HCT116 (cell line): ENCODE measurements at regions not wholly inside any gene's neighbourhood (a gene's known extent, or its start where the extent isn't known, plus 50 kb on each side); places are given as distances from the start of the nearest gene placed in this dataset.

Source experiments
- ATAC-seq: fragments of 200-7000 bp; cut with Tn5 transposase; 2 replicates; pipeline ENCODE4 v1.9.1; 2020; ENCODE audit warnings: mild to moderate bottlenecking, moderate library complexity
- BruUV-seq: library from RNA; stranded (reverse); fragments of 400-500 nt; replicated peaks from 2 replicates; lab custom pipeline; 2021; lab: Mats Ljungman, UMichigan
- CTCF ChIA-PET: fragments of 300-600 bp; sonication (Branson Sonifier 250); formaldehyde crosslinking; loops from one replicate; lab custom pipeline; 2021; ENCODE audit warnings: antibody characterized with exemption; lab: Charles Lee
- POLR2A ChIA-PET: fragments of 300-600, 350-600 bp; sonication (Branson Sonifier 250); formaldehyde crosslinking; loops from one replicate; lab custom pipeline; 2021; ENCODE audit warnings: antibody characterized with exemption; lab: Charles Lee
- RAD21 ChIA-PET, 2 experiments: fragments of 300-600 bp; sonication (Branson Sonifier 250); formaldehyde crosslinking; loops; one replicate each; lab custom pipeline; 2023; ENCODE audit warnings: low total read pairs in 2 of 2; ENCODE audit not compliant: uncharacterized antibody in 2 of 2, unreplicated experiment in 2 of 2, low non-redundant PET in 1 of 2; lab: Charles Lee
- DNase-seq: peaks from one replicate; pipeline ENCODE4 v3.0.0-alpha.2; 2010; ENCODE audit warnings: low read depth, low spot score
- H2AFZ ChIP-seq: fragments of 200-600 bp; shearing (Covaris generic), sonication (generic); 2 replicates; pipeline ENCODE4 v1.6.1; 2017; ENCODE audit warnings: low read depth, mixed run types, mixed read lengths, antibody characterized with exemption, low read length; ENCODE audit not compliant: poor library complexity, severe bottlenecking
- H3K27ac ChIP-seq: 2 replicates; pipeline ENCODE4 v1.5.1; 2012; ENCODE audit warnings: low read depth, low read length
- H3K27me3 ChIP-seq: fragments of 200-600 bp; sonication (generic); 2 replicates; pipeline ENCODE4 v1.6.1; 2016; ENCODE audit warnings: mixed run types, low read length, mixed read lengths; ENCODE audit not compliant: insufficient read depth
- H3K36me3 ChIP-seq, 2 experiments: fragments of 200-500 bp in 1 of 2; fragments of 200-600 bp in 1 of 2; sonication (Bioruptor generic) in 1 of 2; sonication (generic) in 1 of 2; 2 replicates each; pipeline versions ENCODE4 v1.5.1 to v1.6.1; 2014 to 2016; ENCODE audit warnings: low read length in 2 of 2, inconsistent platforms in 1 of 2, mixed read lengths in 1 of 2, mixed run types in 1 of 2; ENCODE audit not compliant: insufficient read depth in 2 of 2, control insufficient read depth in 1 of 2
- H3K4me1 ChIP-seq, 2 experiments: fragments of 200-600 bp in 1 of 2; sonication (generic) in 1 of 2; 2 replicates each; pipeline versions ENCODE4 v1.5.1 to v1.6.1; 2012 to 2017; ENCODE audit warnings: low read length in 2 of 2, inconsistent platforms in 1 of 2, mild to moderate bottlenecking in 1 of 2, mixed read lengths in 1 of 2, mixed run types in 1 of 2, moderate library complexity in 1 of 2; ENCODE audit not compliant: insufficient read depth in 2 of 2, control insufficient read depth in 1 of 2
- H3K4me2 ChIP-seq: fragments of 200-600 bp; sonication (generic); 2 replicates; pipeline ENCODE4 v1.6.1; 2017; ENCODE audit warnings: mixed run types, low read length, mixed read lengths
- H3K4me3 ChIP-seq, 2 experiments: fragments of 200-600 bp in 1 of 2; sonication (generic) in 1 of 2; replicated peaks in 1 of 2; 2 replicates each; pipeline ENCODE4 v1.5.1; 2011 to 2016; ENCODE audit warnings: low read length in 2 of 2, control low read depth in 1 of 2, low read depth in 1 of 2, mild to moderate bottlenecking in 1 of 2, mixed read lengths in 1 of 2, mixed run types in 1 of 2
- H3K79me2 ChIP-seq: fragments of 200-600 bp; sonication (generic); 2 replicates; pipeline ENCODE4 v1.6.1; 2017; ENCODE audit warnings: mild to moderate bottlenecking, mixed run types, low read length, moderate library complexity, mixed read lengths; ENCODE audit not compliant: insufficient read depth
- H3K9ac ChIP-seq: fragments of 200-600 bp; sonication (generic); 2 replicates; pipeline ENCODE4 v1.6.1; 2016; ENCODE audit warnings: low read length, mixed read lengths
- H3K9me2 ChIP-seq: fragments of 200-600 bp; sonication (generic), shearing (Covaris generic); 2 replicates; pipeline ENCODE4 v1.6.1; 2017; ENCODE audit warnings: mixed run types, mild to moderate bottlenecking, moderate library complexity; ENCODE audit not compliant: insufficient read depth
- H3K9me3 ChIP-seq, 2 experiments: fragments of 200-500 bp in 1 of 2; fragments of 200-600 bp in 1 of 2; sonication (Bioruptor generic) in 1 of 2; sonication (generic) in 1 of 2; 2 replicates each; pipeline ENCODE4 v1.6.1; 2014 to 2017; ENCODE audit warnings: low read length in 2 of 2, mixed read lengths in 2 of 2, inconsistent platforms in 1 of 2, low read depth in 1 of 2, mild to moderate bottlenecking in 1 of 2, mixed run types in 1 of 2, moderate library complexity in 1 of 2; ENCODE audit not compliant: control insufficient read depth in 1 of 2, insufficient read depth in 1 of 2
- H4K20me1 ChIP-seq: fragments of 200-600 bp; sonication (generic), shearing (Covaris generic); 2 replicates; pipeline ENCODE4 v1.6.1; 2017; ENCODE audit warnings: mixed run types, mild to moderate bottlenecking, moderate library complexity; ENCODE audit not compliant: insufficient read depth
- CBX3 ChIP-seq: IDR thresholded peaks from 2 replicates; pipeline ENCODE4 v1.6.1; 2012; ENCODE audit warnings: low read depth
- CEBPB ChIP-seq: IDR thresholded peaks from 2 replicates; pipeline ENCODE4 v1.6.1; 2012; ENCODE audit warnings: low read depth
- EGR1 ChIP-seq: IDR thresholded peaks from 2 replicates; pipeline ENCODE4 v1.6.1; 2012; ENCODE audit warnings: low read depth
- ELF1 ChIP-seq: IDR thresholded peaks from 2 replicates; pipeline ENCODE4 v1.6.1; 2012; ENCODE audit warnings: low read depth, borderline replicate concordance
- EZH2 ChIP-seq: fragments of 200-600 bp; sonication (generic); IDR thresholded peaks from 2 replicates; pipeline ENCODE4 v1.6.1; 2017; ENCODE audit warnings: antibody characterized with exemption, mixed run types
- EZH2phosphoT487 ChIP-seq: fragments of 200-600 bp; IDR thresholded peaks from 2 replicates; pipeline ENCODE4 v1.6.1; 2018; ENCODE audit warnings: antibody characterized with exemption, borderline replicate concordance
- FOSL1 ChIP-seq: IDR thresholded peaks from 2 replicates; pipeline ENCODE4 v1.6.1; 2012; ENCODE audit warnings: low read depth
- POLR2A ChIP-seq: IDR thresholded peaks from 2 replicates; pipeline ENCODE4 v1.7.0; 2011; ENCODE audit warnings: borderline replicate concordance; ENCODE audit not compliant: insufficient read depth, insufficient read length; ENCODE audit errors: extremely low read depth
- POLR2AphosphoS5 ChIP-seq: IDR thresholded peaks from 2 replicates; pipeline ENCODE4 v1.6.1; 2011; ENCODE audit warnings: mild to moderate bottlenecking, low read depth, low read length, moderate library complexity
- SP1 ChIP-seq: IDR thresholded peaks from 2 replicates; pipeline ENCODE4 v1.6.1; 2012; ENCODE audit warnings: low read depth
- TCF7L2 ChIP-seq: IDR thresholded peaks from 2 replicates; pipeline ENCODE4 v1.7.0; 2011; ENCODE audit warnings: borderline replicate concordance, inconsistent platforms; ENCODE audit not compliant: insufficient read depth, insufficient read length; ENCODE audit errors: extremely low read depth
- YY1 ChIP-seq: IDR thresholded peaks from 2 replicates; pipeline ENCODE4 v1.6.1; 2011; ENCODE audit warnings: low read length, low read depth, moderate library complexity, mild to moderate bottlenecking; ENCODE audit not compliant: insufficient replicate concordance; ENCODE audit errors: extremely low read depth
- ZNF274 ChIP-seq: fragments of 200-500 bp; sonication (Bioruptor generic); IDR thresholded peaks from 2 replicates; pipeline ENCODE4 v1.6.1; 2014; ENCODE audit warnings: mild to moderate bottlenecking, low read depth, low read length, inconsistent platforms
- intact Hi-C: fragments of 100-400 bp; cut with micrococcal nuclease; formaldehyde crosslinking; loops from 2 replicates; pipeline ENCODE4 v1.10.0; 2022
- TF ChIP-seq, protein P1 (sequence below): IDR thresholded peaks from 2 replicates; pipeline ENCODE4 v1.6.1; 2011; ENCODE audit warnings: mild to moderate bottlenecking, low read length, moderate library complexity; ENCODE audit not compliant: insufficient replicate concordance; ENCODE audit errors: extremely low read depth
- TF ChIP-seq, protein P2 (sequence below): IDR thresholded peaks from 2 replicates; pipeline ENCODE4 v1.6.1; 2012; ENCODE audit warnings: low read depth

- intact Hi-C loops, result no loop called here
- TF ChIP-seq YY1 (no peak), FOSL1 (no peak), TCF7L2 (no peak), CBX3 (no peak)
- TF ChIP-seq, protein P1, sequence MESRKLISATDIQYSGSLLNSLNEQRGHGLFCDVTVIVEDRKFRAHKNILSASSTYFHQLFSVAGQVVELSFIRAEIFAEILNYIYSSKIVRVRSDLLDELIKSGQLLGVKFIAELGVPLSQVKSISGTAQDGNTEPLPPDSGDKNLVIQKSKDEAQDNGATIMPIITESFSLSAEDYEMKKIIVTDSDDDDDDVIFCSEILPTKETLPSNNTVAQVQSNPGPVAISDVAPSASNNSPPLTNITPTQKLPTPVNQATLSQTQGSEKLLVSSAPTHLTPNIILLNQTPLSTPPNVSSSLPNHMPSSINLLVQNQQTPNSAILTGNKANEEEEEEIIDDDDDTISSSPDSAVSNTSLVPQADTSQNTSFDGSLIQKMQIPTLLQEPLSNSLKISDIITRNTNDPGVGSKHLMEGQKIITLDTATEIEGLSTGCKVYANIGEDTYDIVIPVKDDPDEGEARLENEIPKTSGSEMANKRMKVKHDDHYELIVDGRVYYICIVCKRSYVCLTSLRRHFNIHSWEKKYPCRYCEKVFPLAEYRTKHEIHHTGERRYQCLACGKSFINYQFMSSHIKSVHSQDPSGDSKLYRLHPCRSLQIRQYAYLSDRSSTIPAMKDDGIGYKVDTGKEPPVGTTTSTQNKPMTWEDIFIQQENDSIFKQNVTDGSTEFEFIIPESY, result no peak
- TF ChIP-seq, all 23 proteins: peak for 0
- RAD21 ChIA-PET, result no interaction called here
- Histone ChIP-seq H3K36me3 (no peaks in the 10 kb centered on the region), H3K79me2 (no peaks in the 10 kb centered on the region), H3K4me2 (no peak overlapping the region), H3K4me1 (no peaks in the 10 kb centered on the region), H3K27ac (no peak overlapping the region), H3K9me3 (no peaks in the 10 kb centered on the region; a peak in 1 of 4 replicates), H3K9me2 (no peaks in the 10 kb centered on the region), H2AFZ (no peak overlapping the region), H3K9ac (no peak overlapping the region), H3K27me3 (no peaks in the 10 kb centered on the region), H3K4me3 (no peak overlapping the region), H4K20me1 (no peaks in the 10 kb centered on the region)
- POLR2A ChIA-PET, result no interaction called here
- no TSS peak for BruUV-seq
- no peak for ATAC-seq
- CTCF ChIA-PET, result no interaction called here
- DNase-seq, result no peak
Measured at GRCh38 chr5:143674469-143674786, 137.5 kb upstream of the HMHB1 start.

GRCh38 chr5:143673676-143674468 lies 138.1 kb upstream of the HMHB1 start:
- H3K27me3 ChIP-seq, result no peaks in the 10 kb centered on the region
- POLR2A ChIA-PET, result no interaction called here
- CTCF ChIA-PET, result no interaction called here
- TF ChIP-seq POLR2AphosphoS5 (no peak), ELF1 (no peak), CBX3 (no peak), POLR2A (no peak), ZNF274 (no peak), SP1 (no peak), CEBPB (no peak), EZH2 (no peak), EZH2phosphoT487 (no peak), TCF7L2 (no peak), EGR1 (no peak)
- TF ChIP-seq, protein P2, sequence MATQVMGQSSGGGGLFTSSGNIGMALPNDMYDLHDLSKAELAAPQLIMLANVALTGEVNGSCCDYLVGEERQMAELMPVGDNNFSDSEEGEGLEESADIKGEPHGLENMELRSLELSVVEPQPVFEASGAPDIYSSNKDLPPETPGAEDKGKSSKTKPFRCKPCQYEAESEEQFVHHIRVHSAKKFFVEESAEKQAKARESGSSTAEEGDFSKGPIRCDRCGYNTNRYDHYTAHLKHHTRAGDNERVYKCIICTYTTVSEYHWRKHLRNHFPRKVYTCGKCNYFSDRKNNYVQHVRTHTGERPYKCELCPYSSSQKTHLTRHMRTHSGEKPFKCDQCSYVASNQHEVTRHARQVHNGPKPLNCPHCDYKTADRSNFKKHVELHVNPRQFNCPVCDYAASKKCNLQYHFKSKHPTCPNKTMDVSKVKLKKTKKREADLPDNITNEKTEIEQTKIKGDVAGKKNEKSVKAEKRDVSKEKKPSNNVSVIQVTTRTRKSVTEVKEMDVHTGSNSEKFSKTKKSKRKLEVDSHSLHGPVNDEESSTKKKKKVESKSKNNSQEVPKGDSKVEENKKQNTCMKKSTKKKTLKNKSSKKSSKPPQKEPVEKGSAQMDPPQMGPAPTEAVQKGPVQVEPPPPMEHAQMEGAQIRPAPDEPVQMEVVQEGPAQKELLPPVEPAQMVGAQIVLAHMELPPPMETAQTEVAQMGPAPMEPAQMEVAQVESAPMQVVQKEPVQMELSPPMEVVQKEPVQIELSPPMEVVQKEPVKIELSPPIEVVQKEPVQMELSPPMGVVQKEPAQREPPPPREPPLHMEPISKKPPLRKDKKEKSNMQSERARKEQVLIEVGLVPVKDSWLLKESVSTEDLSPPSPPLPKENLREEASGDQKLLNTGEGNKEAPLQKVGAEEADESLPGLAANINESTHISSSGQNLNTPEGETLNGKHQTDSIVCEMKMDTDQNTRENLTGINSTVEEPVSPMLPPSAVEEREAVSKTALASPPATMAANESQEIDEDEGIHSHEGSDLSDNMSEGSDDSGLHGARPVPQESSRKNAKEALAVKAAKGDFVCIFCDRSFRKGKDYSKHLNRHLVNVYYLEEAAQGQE, result no peak

More at GRCh38 chr5:143673676-143674468, 138.1 kb upstream of the HMHB1 start:
- Histone ChIP-seq H3K9me2 (no peaks in the 10 kb centered on the region), H2AFZ (no peak overlapping the region), H3K9ac (no peak overlapping the region), H3K4me1 (no peaks in the 10 kb centered on the region), H3K79me2 (no peaks in the 10 kb centered on the region), H3K9me3 (no peaks in the 10 kb centered on the region; a peak in 1 of 4 replicates), H4K20me1 (no peaks in the 10 kb centered on the region), H3K27ac (no peak overlapping the region), H3K4me2 (no peak overlapping the region), H3K4me3 (no peak overlapping the region), H3K36me3 (no peaks in the 10 kb centered on the region)
- DNase-seq (no peak), ATAC-seq (no peak)
- BruUV-seq, result no TSS peak
- intact Hi-C loops, result no loop called here
- RAD21 ChIA-PET, result no interaction called here
